ENCODE measurements at regions not wholly inside any gene's neighbourhood (a gene's known extent, or its start where the extent isn't known, plus 50 kb on each side); places are given as distances from the start of the nearest gene placed in this dataset.

- TF ChIP-seq PATZ1 (CRISPR knock-in tag; IDR thresholded peaks at IDR 0.05; ENCODE audit: borderline replicate concordance) (no peak), SNAI2 (CRISPR knock-in tag; IDR thresholded peaks at IDR 0.05) (no peak), TOX (CRISPR knock-in tag; IDR thresholded peaks at IDR 0.05; ENCODE audit: borderline replicate concordance) (no peak)
These were observed 167.6 kb downstream of the OR13H1 start (continued) for GRCh38 chrX:131711478-131711867.

GRCh38 chrX:131723646-131724045 is 179.8 kb downstream of the OR13H1 start:
- no peak for ATAC-seq
- TF ChIP-seq CSRNP3 (CRISPR knock-in tag; IDR thresholded peaks at IDR 0.05) (no peak), PPARA (CRISPR knock-in tag; IDR thresholded peaks at IDR 0.05; ENCODE audit: borderline replicate concordance) (no peak), CSDC2 (CRISPR knock-in tag; IDR thresholded peaks at IDR 0.05) (no peak), ZFP30 (CRISPR knock-in tag; IDR thresholded peaks at IDR 0.05) (no peak), OSR1 (CRISPR knock-in tag; IDR thresholded peaks at IDR 0.05) (no peak), ISL1 (CRISPR knock-in tag; IDR thresholded peaks at IDR 0.05) (no peak), ZNF70 (CRISPR knock-in tag; IDR thresholded peaks at IDR 0.05) (no peak), POU6F1 (CRISPR knock-in tag; IDR thresholded peaks at IDR 0.05; ENCODE audit: borderline replicate concordance, low read depth) (no peak), ZFP3 (CRISPR knock-in tag; IDR thresholded peaks at IDR 0.05) (no peak), CREB5 (CRISPR knock-in tag; IDR thresholded peaks at IDR 0.05; ENCODE audit: low read depth) (no peak), TCF4 (CRISPR knock-in tag; IDR thresholded peaks at IDR 0.05; ENCODE audit: borderline replicate concordance) (no peak), BACH2 (CRISPR knock-in tag; IDR thresholded peaks at IDR 0.05; ENCODE audit: borderline replicate concordance) (no peak), PATZ1 (CRISPR knock-in tag; IDR thresholded peaks at IDR 0.05; ENCODE audit: borderline replicate concordance) (no peak), ESRRG (CRISPR knock-in tag; IDR thresholded peaks at IDR 0.05) (no peak), GLIS3 (CRISPR knock-in tag; IDR thresholded peaks at IDR 0.05) (no peak)

GRCh38 chrX:131724292-131724691 is 180.4 kb downstream of the OR13H1 start:
- ATAC-seq, result no peak
- TF ChIP-seq ESRRG (CRISPR knock-in tag; IDR thresholded peaks at IDR 0.05) (no peak), SNAI2 (CRISPR knock-in tag; IDR thresholded peaks at IDR 0.05) (no peak), OSR1 (CRISPR knock-in tag; IDR thresholded peaks at IDR 0.05) (no peak), ZNF8 (CRISPR knock-in tag; IDR thresholded peaks at IDR 0.05) (no peak)

GRCh38 chrX:131725001-131725654 is 181.3 kb downstream of the OR13H1 start:
- no peak for ATAC-seq
- TF ChIP-seq ZNF8 (CRISPR knock-in tag; IDR thresholded peaks at IDR 0.05) (no peak), ESRRG (CRISPR knock-in tag; IDR thresholded peaks at IDR 0.05) (no peak), ZC3H10 (CRISPR knock-in tag; IDR thresholded peaks at IDR 0.05) (no peak), ZNF70 (CRISPR knock-in tag; IDR thresholded peaks at IDR 0.05) (no peak), ARNTL (CRISPR knock-in tag; IDR thresholded peaks at IDR 0.05; ENCODE audit: borderline replicate concordance, low read depth) (no peak), PATZ1 (CRISPR knock-in tag; IDR thresholded peaks at IDR 0.05; ENCODE audit: borderline replicate concordance) (no peak), SNAI2 (CRISPR knock-in tag; IDR thresholded peaks at IDR 0.05) (no peak), ZFP30 (CRISPR knock-in tag; IDR thresholded peaks at IDR 0.05) (no peak), RARB (CRISPR knock-in tag; IDR thresholded peaks at IDR 0.05) (no peak), TSHZ2 (CRISPR knock-in tag; IDR thresholded peaks at IDR 0.05) (no peak)

Measured in SK-N-SH treated with all-trans-retinoic acid at 6 μM for 48 hours (cell line).